ENCODE measurements at regions not wholly inside any gene's neighbourhood (a gene's known extent, or its start where the extent isn't known, plus 50 kb on each side); places are given as distances from the start of the nearest gene placed in this dataset.

DNA sequence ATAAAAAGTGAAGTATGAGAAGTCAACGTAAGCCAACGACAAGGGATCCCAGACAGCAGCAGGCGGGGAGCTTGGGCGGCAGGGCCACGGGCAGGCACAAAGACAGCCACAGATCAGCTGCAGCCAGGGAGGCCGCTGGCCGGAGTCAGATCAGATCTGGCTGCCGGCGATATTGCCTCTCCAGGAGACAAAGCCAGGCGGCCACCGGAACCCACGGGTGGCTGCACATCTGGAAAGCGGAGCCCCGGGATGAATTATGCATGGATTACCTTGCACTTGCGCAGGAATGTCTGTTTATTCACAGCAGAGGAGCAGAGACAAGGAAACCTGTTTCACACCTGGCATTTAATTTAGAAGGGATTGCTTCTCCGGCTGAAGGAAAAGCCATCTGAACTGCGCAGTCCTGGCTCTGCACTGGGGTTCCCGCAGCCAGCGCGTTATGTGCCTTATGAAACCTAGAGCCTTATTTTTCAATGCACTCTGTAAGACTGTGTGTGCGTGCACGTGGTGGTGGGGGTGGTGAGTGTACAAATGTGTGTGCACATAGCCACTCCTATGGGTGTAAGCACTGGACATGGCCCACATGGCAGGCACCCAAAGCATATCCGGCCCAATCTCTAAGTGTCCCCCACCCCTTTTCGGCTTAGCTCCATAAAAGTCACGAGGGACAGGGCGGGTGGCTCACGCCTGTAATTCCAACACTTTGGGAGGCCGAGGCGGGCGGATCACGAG is 427.8 kb upstream of the MCTP2 start:
- no peak for TF ChIP-seq ZFX (IDR thresholded peaks at IDR 0.05)
- TF ChIP-seq, protein P1, sequence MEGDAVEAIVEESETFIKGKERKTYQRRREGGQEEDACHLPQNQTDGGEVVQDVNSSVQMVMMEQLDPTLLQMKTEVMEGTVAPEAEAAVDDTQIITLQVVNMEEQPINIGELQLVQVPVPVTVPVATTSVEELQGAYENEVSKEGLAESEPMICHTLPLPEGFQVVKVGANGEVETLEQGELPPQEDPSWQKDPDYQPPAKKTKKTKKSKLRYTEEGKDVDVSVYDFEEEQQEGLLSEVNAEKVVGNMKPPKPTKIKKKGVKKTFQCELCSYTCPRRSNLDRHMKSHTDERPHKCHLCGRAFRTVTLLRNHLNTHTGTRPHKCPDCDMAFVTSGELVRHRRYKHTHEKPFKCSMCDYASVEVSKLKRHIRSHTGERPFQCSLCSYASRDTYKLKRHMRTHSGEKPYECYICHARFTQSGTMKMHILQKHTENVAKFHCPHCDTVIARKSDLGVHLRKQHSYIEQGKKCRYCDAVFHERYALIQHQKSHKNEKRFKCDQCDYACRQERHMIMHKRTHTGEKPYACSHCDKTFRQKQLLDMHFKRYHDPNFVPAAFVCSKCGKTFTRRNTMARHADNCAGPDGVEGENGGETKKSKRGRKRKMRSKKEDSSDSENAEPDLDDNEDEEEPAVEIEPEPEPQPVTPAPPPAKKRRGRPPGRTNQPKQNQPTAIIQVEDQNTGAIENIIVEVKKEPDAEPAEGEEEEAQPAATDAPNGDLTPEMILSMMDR (conservative IDR thresholded peaks at IDR 0.05) = no peak

Data from C4-2B (cell line).